HepG2 (cell line): ENCODE measurements at regions not wholly inside any gene's neighbourhood (a gene's known extent, or its start where the extent isn't known, plus 50 kb on each side); places are given as distances from the start of the nearest gene placed in this dataset.

Source experiments
- ATAC-seq: fragments of 200-7000 bp; cut with Tn5 transposase; 3 replicates; pipeline ENCODE4 v1.9.1; 2020; ENCODE audit warnings: mild to moderate bottlenecking, moderate library complexity
- BruUV-seq: library from RNA; stranded (reverse); fragments of 400-500 nt; replicated peaks from 2 replicates; lab custom pipeline; 2021; lab: Mats Ljungman, UMichigan
- CTCF ChIA-PET: fragments of 300-600 bp; formaldehyde crosslinking; extraction: SDS; loops from one replicate; lab custom pipeline; 2021; ENCODE audit warnings: low total read pairs, inconsistent platforms, low intra/inter-chr PET ratio; lab: Yijun Ruan, JAX
- POLR2A ChIA-PET: fragments of 350-600 bp; sonication (Branson Sonifier 250); formaldehyde crosslinking; loops from one replicate; lab custom pipeline; 2020; ENCODE audit warnings: antibody characterized with exemption, inconsistent platforms; lab: Yijun Ruan, JAX
- DNase-seq: peaks from one replicate; pipeline ENCODE4 v3.0.0-alpha.2; 2015; ENCODE audit warnings: low spot score
- FAIRE-seq: peaks from 3 replicates; lab custom pipeline; 2011; peaks lifted over from hg19 to GRCh38; lab: Jason Lieb, UNC
- H2AFZ ChIP-seq: one replicate; pipeline ENCODE4 v1.6.1; 2011; ENCODE audit warnings: low read length, inconsistent platforms
- H3K27ac ChIP-seq: fragments of 300-600 bp; 3 replicates; pipeline ENCODE4 v1.8.0; 2011; ENCODE audit warnings: mixed run types, mild to moderate bottlenecking, mixed read lengths, low read length, inconsistent platforms; ENCODE audit not compliant: insufficient read depth; ENCODE audit errors: extremely low read length
- H3K27me3 ChIP-seq, 2 experiments: fragments of 200-600 bp in 1 of 2; 2 replicates in 1 of 2; 3 replicates in 1 of 2; pipeline versions ENCODE4 v1.6.0 to v1.8.0; 2011; ENCODE audit warnings: low read length in 2 of 2, mild to moderate bottlenecking in 2 of 2, moderate library complexity in 2 of 2, inconsistent platforms in 1 of 2; ENCODE audit not compliant: insufficient read depth in 2 of 2, control insufficient read depth in 1 of 2
- H3K36me3 ChIP-seq, 2 experiments: fragments of 200-600 bp in 1 of 2; replicated peaks in 1 of 2; 2 replicates in 1 of 2; 3 replicates in 1 of 2; pipeline versions ENCODE4 v1.5.1 to v1.8.0; 2011; ENCODE audit warnings: low read length in 2 of 2, inconsistent platforms in 1 of 2; ENCODE audit not compliant: insufficient read depth in 2 of 2, control insufficient read depth in 1 of 2
- H3K4me1 ChIP-seq: 2 replicates; pipeline ENCODE4 v1.5.1; 2012; ENCODE audit warnings: low read length, inconsistent platforms; ENCODE audit not compliant: insufficient read depth
- H3K4me2 ChIP-seq: 2 replicates; pipeline ENCODE4 v1.6.0; 2011; ENCODE audit warnings: low read depth, low read length, inconsistent platforms
- H3K4me3 ChIP-seq, 3 experiments: fragments of 200-600 bp in 1 of 3; sonication (generic), shearing (Covaris generic) in 1 of 3; replicated peaks in 1 of 3; 2 replicates each; pipeline ENCODE4 v1.5.1; 2011 to 2016; ENCODE audit warnings: low read length in 3 of 3, inconsistent platforms in 2 of 3, low read depth in 2 of 3, mild to moderate bottlenecking in 2 of 3, control low read depth in 1 of 3, mixed read lengths in 1 of 3; ENCODE audit not compliant: insufficient read depth in 1 of 3
- H3K79me2 ChIP-seq: one replicate; pipeline ENCODE4 v1.6.1; 2011; ENCODE audit warnings: low read length, inconsistent platforms; ENCODE audit not compliant: insufficient read depth
- H3K9ac ChIP-seq: 2 replicates; pipeline ENCODE4 v1.6.0; 2011; ENCODE audit warnings: mild to moderate bottlenecking, low read depth, low read length, inconsistent platforms; ENCODE audit not compliant: insufficient read depth
- H3K9me3 ChIP-seq: 2 replicates; pipeline ENCODE4 v1.5.1; 2012; ENCODE audit warnings: mild to moderate bottlenecking, low read length
- H4K20me1 ChIP-seq: 2 replicates; pipeline ENCODE4 v1.6.0; 2011; ENCODE audit warnings: inconsistent platforms, mild to moderate bottlenecking, low read length, moderate library complexity; ENCODE audit not compliant: insufficient read depth
- HNF1B ChIP-seq: sonication (generic); formaldehyde crosslinking; IDR thresholded peaks from 2 replicates; pipeline ENCODE4 v1.5.1; 2020; ENCODE audit warnings: mild to moderate bottlenecking, moderate library complexity, missing genetic modification reagents
- KAT7 ChIP-seq: IDR thresholded peaks from 2 replicates; pipeline ENCODE4 v1.6.1; 2018; ENCODE audit warnings: borderline replicate concordance, missing compliant biosample characterization
- MLXIP ChIP-seq: sonication (generic); formaldehyde crosslinking; IDR thresholded peaks from 2 replicates; pipeline ENCODE4 v1.9.0; 2021; ENCODE audit warnings: missing genetic modification reagents, borderline replicate concordance
- MNT ChIP-seq: fragments of 450-650 bp; IDR thresholded peaks from 2 replicates; pipeline ENCODE4 v1.6.1; 2016
- POGZ ChIP-seq: sonication (generic); formaldehyde crosslinking; IDR thresholded peaks from 2 replicates; pipeline ENCODE4 v1.4.0; 2020; ENCODE audit warnings: mild to moderate bottlenecking, missing genetic modification reagents
- SETDB1 ChIP-seq: sonication (generic); formaldehyde crosslinking; IDR thresholded peaks from 2 replicates; pipeline ENCODE4 v1.5.1; 2020; ENCODE audit warnings: missing genetic modification reagents, mild to moderate bottlenecking, borderline replicate concordance
- SMARCE1 ChIP-seq: fragments of 450-650 bp; IDR thresholded peaks from 2 replicates; pipeline ENCODE4 v1.6.1; 2017; ENCODE audit warnings: borderline replicate concordance
- SRY ChIP-seq: sonication (generic); formaldehyde crosslinking; IDR thresholded peaks from 2 replicates; pipeline ENCODE4 v1.8.0; 2022; ENCODE audit warnings: mild to moderate bottlenecking, missing genetic modification reagents
- TFE3 ChIP-seq: IDR thresholded peaks from 2 replicates; pipeline ENCODE4 v1.6.1; 2016
- TRAFD1 ChIP-seq: sonication (generic); formaldehyde crosslinking; IDR thresholded peaks from 2 replicates; pipeline ENCODE4 v1.5.1; 2020; ENCODE audit warnings: missing genetic modification reagents, mild to moderate bottlenecking, borderline replicate concordance
- XBP1 ChIP-seq: sonication (generic); formaldehyde crosslinking; IDR thresholded peaks from 2 replicates; pipeline ENCODE4 v1.5.0; 2020; ENCODE audit warnings: missing genetic modification reagents
- ZNF850 ChIP-seq: sonication (generic); formaldehyde crosslinking; conservative IDR thresholded peaks from 2 replicates; pipeline ENCODE4 v1.9.0; 2021; ENCODE audit warnings: mild to moderate bottlenecking, missing genetic modification reagents
- ZSCAN20 ChIP-seq: sonication (generic); formaldehyde crosslinking; IDR thresholded peaks from 2 replicates; pipeline ENCODE4 v1.4.0; 2020; ENCODE audit warnings: missing genetic modification reagents, mild to moderate bottlenecking, borderline replicate concordance
- WGBS: methylation state at CpG from one replicate; pipeline ENCODE4 v1.1.6; 2017; ENCODE audit warnings: low lambda C conversion rate; 5-methylcytosine and 5-hydroxymethylcytosine counted together
- in situ Hi-C: cut with HindIII; loops from 2 replicates; pipeline ENCODE4 v1.10.0; 2017; ENCODE audit warnings: low pct_unique_long_range_greater_than_20kb; ENCODE audit not compliant: extremely low pct_ligation_motif_present
- intact Hi-C: fragments of 100-400 bp; cut with micrococcal nuclease; formaldehyde crosslinking; loops from one replicate; pipeline ENCODE4 v1.10.0; 2022; ENCODE audit not compliant: unreplicated experiment

- Histone ChIP-seq H3K79me2 (no peaks in the 10 kb centered on the region), H3K36me3 (no peaks in the 10 kb centered on the region), H2AFZ (no peak overlapping the region), H4K20me1 (no peaks in the 10 kb centered on the region), H3K9ac (peak overlapping the region; percentile 76), H3K4me2 (peak overlapping the region; percentile 73), H3K4me1 (peaks cover 85% of the 10 kb centered on the region), H3K27me3 (no peaks in the 10 kb centered on the region), H3K9me3 (0 out of 2 replicates have a peak, but pooled peaks cover 5% of the 10 kb centered on the region), H3K27ac (peak overlapping the region; percentile 99), H3K4me3 (peak overlapping the region; percentile 2 to 53 (median 14); a peak in 1 of 6 replicates)
- ATAC-seq, result peak; percentile 67
- no TSS peak for BruUV-seq
- intact Hi-C loops, result loop anchor here (1.0 to 10.0 kb wide), 2 partner anchors 10 to 378 kb away; no protein-coding TSS in a partner anchor
- POLR2A ChIA-PET, result interaction anchor here (1.3 to 3.1 kb wide), 2 partner anchors 11 to 81 kb away, joined by 3 to 28 read pairs; no protein-coding TSS in a partner anchor
- WGBS, result 0% methylated on average over 4 of the region's 4 CpGs
- in situ Hi-C loops, result loop anchor here (25.0 kb wide), 1 partner anchor 371 kb away; no protein-coding TSS in a partner anchor
- CTCF ChIA-PET, result no interaction called here
- peak; percentile 94 for DNase-seq
- FAIRE-seq, result peak; percentile 63
- TF ChIP-seq XBP1 (CRISPR knock-in tag), result no peak
- no peak for TF ChIP-seq SMARCE1
- no peak for TF ChIP-seq MNT
- no peak for TF ChIP-seq TRAFD1
- TF ChIP-seq SETDB1 (CRISPR knock-in tag), result no peak
- TF ChIP-seq POGZ (CRISPR knock-in tag), result peak; percentile 68
- no peak for TF ChIP-seq MLXIP (CRISPR knock-in tag)
- TF ChIP-seq HNF1B (CRISPR knock-in tag), result 0 out of 2 replicates have a peak, but pooled peaks have one; percentile 64
- TF ChIP-seq TFE3 (CRISPR knock-in tag), result 0 out of 2 replicates have a peak, but pooled peaks have one; percentile 40
- TF ChIP-seq KAT7 (CRISPR knock-in tag), result no peak
- no peak for TF ChIP-seq ZNF850 (CRISPR knock-in tag)
- TF ChIP-seq SRY, result no peak
- TF ChIP-seq ZSCAN20 (CRISPR knock-in tag), result no peak
Observed at GRCh38 chr15:53833134-53833624, 73.7 kb upstream of the WDR72 start.
